Vagina (tissue), 2 donors: ENCODE measurements at regions not wholly inside any gene's neighbourhood (a gene's known extent, or its start where the extent isn't known, plus 50 kb on each side); places are given as distances from the start of the nearest gene placed in this dataset.

Source experiments
- DNase-seq, 2 donors: peaks; one replicate each; pipeline ENCODE4 v3.0.0-alpha.2; 2017; ENCODE audit errors: extremely low spot score in 2 of 2
- H3K27ac ChIP-seq: fragments of 200-600 bp; sonication (generic); one replicate; pipeline ENCODE4 v1.5.1; 2019
- H3K27me3 ChIP-seq: fragments of 200-600 bp; sonication (generic); one replicate; pipeline ENCODE4 v1.5.1; 2019
- H3K36me3 ChIP-seq, 2 donors: fragments of 200-600 bp; sonication (generic); one replicate each; pipeline ENCODE4 v1.5.1; 2017 to 2019
- H3K4me1 ChIP-seq: fragments of 200-600 bp; sonication (generic); one replicate; pipeline ENCODE4 v1.5.1; 2019
- H3K4me3 ChIP-seq, 2 donors: fragments of 200-600 bp; sonication (generic); 1 replicate in 1 of 2; 2 replicates in 1 of 2; pipeline ENCODE4 v1.5.1; 2016 to 2019
- H3K9me3 ChIP-seq: fragments of 200-600 bp; sonication (generic); one replicate; pipeline ENCODE4 v1.5.1; 2019
- POLR2A ChIP-seq, 2 donors: fragments of 450-650 bp; IDR thresholded peaks; one replicate each; pipeline ENCODE4 v1.6.1; 2017; ENCODE audit warnings: antibody characterized with exemption in 2 of 2, mild to moderate bottlenecking in 2 of 2, moderate library complexity in 2 of 2
- POLR2AphosphoS5 ChIP-seq, 2 donors: sonication (generic); formaldehyde crosslinking; IDR thresholded peaks; one replicate each; pipeline ENCODE4 v1.9.0; 2017; ENCODE audit warnings: antibody characterized with exemption in 2 of 2, mild to moderate bottlenecking in 2 of 2, low read depth in 1 of 2; ENCODE audit not compliant: insufficient read depth in 1 of 2
- intact Hi-C: fragments of 100-400 bp; cut with DNase I; formaldehyde crosslinking; loops from one replicate; pipeline ENCODE4 v1.15.1; 2023
- TF ChIP-seq, protein P1 (sequence below), 3 experiments: fragments of 450-650 bp in 2 of 3; fragments of 200-600 bp in 1 of 3; sonication (generic) in 1 of 3; IDR thresholded peaks; one replicate each; pipeline ENCODE4 v1.5.1; 2017 to 2019; ENCODE audit warnings: antibody characterized with exemption in 3 of 3, mild to moderate bottlenecking in 2 of 3, moderate library complexity in 2 of 3

DNA sequence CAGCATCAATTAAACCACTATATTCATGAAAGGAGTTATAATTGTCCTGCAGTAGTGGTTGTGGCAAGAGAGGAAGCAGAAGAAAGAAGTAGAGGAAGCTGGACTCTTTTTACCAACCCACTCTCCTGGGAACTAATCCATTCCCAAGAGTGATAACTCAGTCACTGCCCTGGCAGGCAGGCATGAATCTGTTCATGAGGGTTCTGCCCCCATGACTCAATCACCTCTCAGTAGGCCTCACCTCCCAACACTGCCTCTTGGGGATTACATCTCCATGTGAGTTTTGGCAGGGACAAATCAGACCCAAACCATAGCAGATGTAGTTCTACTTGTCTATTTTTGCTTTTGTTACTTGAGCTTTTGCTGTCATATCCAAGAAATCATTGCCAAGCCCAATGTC, 232.7 kb upstream of the MAP2 start:
- DNase-seq, result no peak
- intact Hi-C loops, result no loop called here
- Histone ChIP-seq H3K4me1 (no peaks in the 10 kb centered on the region), H3K4me3 (no peak overlapping the region), H3K9me3 (no peaks in the 10 kb centered on the region), H3K27me3 (no peaks in the 10 kb centered on the region), H3K36me3 (no peaks in the 10 kb centered on the region), H3K27ac (no peak overlapping the region)
- TF ChIP-seq, protein P1, sequence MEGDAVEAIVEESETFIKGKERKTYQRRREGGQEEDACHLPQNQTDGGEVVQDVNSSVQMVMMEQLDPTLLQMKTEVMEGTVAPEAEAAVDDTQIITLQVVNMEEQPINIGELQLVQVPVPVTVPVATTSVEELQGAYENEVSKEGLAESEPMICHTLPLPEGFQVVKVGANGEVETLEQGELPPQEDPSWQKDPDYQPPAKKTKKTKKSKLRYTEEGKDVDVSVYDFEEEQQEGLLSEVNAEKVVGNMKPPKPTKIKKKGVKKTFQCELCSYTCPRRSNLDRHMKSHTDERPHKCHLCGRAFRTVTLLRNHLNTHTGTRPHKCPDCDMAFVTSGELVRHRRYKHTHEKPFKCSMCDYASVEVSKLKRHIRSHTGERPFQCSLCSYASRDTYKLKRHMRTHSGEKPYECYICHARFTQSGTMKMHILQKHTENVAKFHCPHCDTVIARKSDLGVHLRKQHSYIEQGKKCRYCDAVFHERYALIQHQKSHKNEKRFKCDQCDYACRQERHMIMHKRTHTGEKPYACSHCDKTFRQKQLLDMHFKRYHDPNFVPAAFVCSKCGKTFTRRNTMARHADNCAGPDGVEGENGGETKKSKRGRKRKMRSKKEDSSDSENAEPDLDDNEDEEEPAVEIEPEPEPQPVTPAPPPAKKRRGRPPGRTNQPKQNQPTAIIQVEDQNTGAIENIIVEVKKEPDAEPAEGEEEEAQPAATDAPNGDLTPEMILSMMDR (IDR thresholded peaks at IDR 0.05), result no peak

- intact Hi-C loops, result no loop called here
- Histone ChIP-seq H3K4me1 (no peaks in the 10 kb centered on the region), H3K4me3 (no peak overlapping the region), H3K9me3 (no peaks in the 10 kb centered on the region), H3K27ac (no peak overlapping the region), H3K36me3 (no peaks in the 10 kb centered on the region), H3K27me3 (no peaks in the 10 kb centered on the region)
- TF ChIP-seq, protein P1 (IDR thresholded peaks at IDR 0.05), result no peak
- TF ChIP-seq POLR2AphosphoS5 (IDR thresholded peaks at IDR 0.05; ENCODE audit: insufficient read depth in 1 of 2, low read depth in 1 of 2), result no peak
- no peak for TF ChIP-seq POLR2A (IDR thresholded peaks at IDR 0.05)
- no peak for DNase-seq
These were observed 229.1 kb upstream of the MAP2 start for GRCh38 chr2:209194717-209195116.

DNA sequence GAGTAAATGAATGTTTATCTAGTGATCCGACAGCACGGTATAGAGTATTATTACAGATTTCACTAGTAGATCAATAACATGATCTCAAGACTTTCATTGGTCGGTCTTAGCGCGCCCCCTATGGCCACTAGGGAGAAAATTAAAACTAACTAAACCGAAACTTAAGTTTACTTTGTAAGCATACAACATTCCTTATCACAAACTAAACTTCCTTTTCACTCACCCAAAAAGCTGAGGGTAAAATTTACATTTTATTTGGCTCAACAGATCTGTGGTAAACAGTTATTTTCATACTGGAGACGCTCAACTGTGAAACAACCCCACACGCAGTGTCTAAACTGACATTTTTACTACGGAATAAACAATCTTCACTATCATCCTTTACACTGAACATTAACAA, 215.6 kb upstream of the MAP2 start:
- intact Hi-C loops, result no loop called here
- TF ChIP-seq POLR2AphosphoS5 (IDR thresholded peaks at IDR 0.05; ENCODE audit: insufficient read depth in 1 of 2, low read depth in 1 of 2) (no peak), POLR2A (IDR thresholded peaks at IDR 0.05) (no peak)
- TF ChIP-seq, protein P1 (IDR thresholded peaks at IDR 0.05), result no peak
- H3K4me3 ChIP-seq, result no peak overlapping the region

GRCh38 chr2:209209943-209210342, 213.9 kb upstream of the MAP2 start:
- intact Hi-C loops, result no loop called here
- Histone ChIP-seq H3K4me3 (no peak overlapping the region), H3K27me3 (no peaks in the 10 kb centered on the region), H3K27ac (no peak overlapping the region), H3K4me1 (no peaks in the 10 kb centered on the region), H3K9me3 (no peaks in the 10 kb centered on the region), H3K36me3 (no peaks in the 10 kb centered on the region)
- DNase-seq, result no peak
- TF ChIP-seq POLR2AphosphoS5 (IDR thresholded peaks at IDR 0.05; ENCODE audit: insufficient read depth in 1 of 2, low read depth in 1 of 2) (no peak), POLR2A (IDR thresholded peaks at IDR 0.05) (no peak)
- TF ChIP-seq, protein P1 (IDR thresholded peaks at IDR 0.05), result no peak

More for the DNA sequence above, 215.6 kb upstream of the MAP2 start:
- no peak for DNase-seq
- H3K36me3 ChIP-seq, result no peaks in the 10 kb centered on the region
- no peaks in the 10 kb centered on the region for H3K27me3 ChIP-seq
- no peak overlapping the region for H3K27ac ChIP-seq
- H3K4me1 ChIP-seq, result no peaks in the 10 kb centered on the region
- no peaks in the 10 kb centered on the region for H3K9me3 ChIP-seq

GRCh38 chr2:209230560-209230959, 193.3 kb upstream of the MAP2 start:
- H3K27ac ChIP-seq, result no peak overlapping the region

More at GRCh38 chr2:209230560-209230959, 193.3 kb upstream of the MAP2 start:
- intact Hi-C loops, result no loop called here
- no peaks in the 10 kb centered on the region for H3K4me1 ChIP-seq
- DNase-seq, result no peak
- TF ChIP-seq POLR2A (IDR thresholded peaks at IDR 0.05), result no peak
- TF ChIP-seq, protein P1 (IDR thresholded peaks at IDR 0.05), result no peak
- TF ChIP-seq POLR2AphosphoS5 (IDR thresholded peaks at IDR 0.05; ENCODE audit: insufficient read depth in 1 of 2, low read depth in 1 of 2), result no peak
- no peaks in the 10 kb centered on the region for H3K9me3 ChIP-seq
- no peaks in the 10 kb centered on the region for H3K27me3 ChIP-seq
- H3K4me3 ChIP-seq, result no peak overlapping the region
- no peaks in the 10 kb centered on the region for H3K36me3 ChIP-seq
